ENCODE measurements at regions not wholly inside any gene's neighbourhood (a gene's known extent, or its start where the extent isn't known, plus 50 kb on each side); places are given as distances from the start of the nearest gene placed in this dataset.
"Not testable (repeated sequence)": the region's sequence is repeated elsewhere in the genome, so short reads cannot be mapped to it uniquely, and the experiment has no call there.

- DNase-seq (ENCODE audit: low spot score), result no peak
Measured at GRCh38 chr1:168826269-168826668, 97.3 kb upstream of the DPT start.

- DNase-seq (ENCODE audit: low spot score), result no peak
Measured at GRCh38 chr1:168827557-168827956, 98.6 kb upstream of the DPT start.

GRCh38 chr1:168829876-168830275 lies 100.9 kb upstream of the DPT start:
- no peak for DNase-seq (ENCODE audit: low spot score)

- DNase-seq (ENCODE audit: low spot score), result no peak
Measured at GRCh38 chr1:168830562-168830961, 101.6 kb upstream of the DPT start.

- no peak for DNase-seq (ENCODE audit: low spot score)
Measured at GRCh38 chr1:168832661-168833060, 103.7 kb upstream of the DPT start.

- no peak for DNase-seq (ENCODE audit: low spot score)
Measured at GRCh38 chr1:168833362-168833761, 104.4 kb upstream of the DPT start.

GRCh38 chr1:168833801-168834224 lies 104.8 kb upstream of the DPT start:
- DNase-seq (ENCODE audit: low spot score), result no peak

- DNase-seq (ENCODE audit: low spot score), result no peak
Measured at GRCh38 chr1:168834225-168834872, 105.3 kb upstream of the DPT start.

GRCh38 chr1:168835176-168835575 lies 106.2 kb upstream of the DPT start:
- DNase-seq (ENCODE audit: low spot score), result no peak

GRCh38 chr1:168835791-168836190 lies 106.8 kb upstream of the DPT start:
- no peak for DNase-seq (ENCODE audit: low spot score)

GRCh38 chr1:168836469-168836868 lies 107.5 kb upstream of the DPT start:
- no peak for DNase-seq (ENCODE audit: low spot score)

- not testable (repeated sequence) for DNase-seq (ENCODE audit: low spot score)
Measured at GRCh38 chr1:168837230-168837629, 108.2 kb upstream of the DPT start.

GRCh38 chr1:168842306-168842705 lies 113.3 kb upstream of the DPT start:
- DNase-seq (ENCODE audit: low spot score), result no peak

- DNase-seq (ENCODE audit: low spot score), result no peak
Measured at GRCh38 chr1:168842916-168843315, 113.9 kb upstream of the DPT start.

- DNase-seq (ENCODE audit: low spot score), result no peak
Measured at GRCh38 chr1:168843401-168843800, 114.4 kb upstream of the DPT start.

- DNase-seq (ENCODE audit: low spot score), result no peak
Measured at GRCh38 chr1:168843950-168844349, 114.9 kb upstream of the DPT start.

- DNase-seq (ENCODE audit: low spot score), result no peak
Measured at GRCh38 chr1:168845140-168845539, 116.1 kb upstream of the DPT start.

- DNase-seq (ENCODE audit: low spot score), result no peak
Measured at GRCh38 chr1:168848051-168848450, 119.0 kb upstream of the DPT start.

- DNase-seq (ENCODE audit: low spot score), result no peak
Measured at GRCh38 chr1:168861421-168862004, 132.5 kb upstream of the DPT start.

GRCh38 chr1:168863772-168864171 lies 134.8 kb upstream of the DPT start:
- DNase-seq (ENCODE audit: low spot score), result no peak

GRCh38 chr1:168864266-168864665 lies 135.3 kb upstream of the DPT start:
- no peak for DNase-seq (ENCODE audit: low spot score)

- no peak for DNase-seq (ENCODE audit: low spot score)
Measured at GRCh38 chr1:168865850-168866620, 137.0 kb upstream of the DPT start.

GRCh38 chr1:168867941-168868634 lies 139.1 kb upstream of the DPT start:
- DNase-seq (ENCODE audit: low spot score), result no peak

Measured in CD4-positive, alpha-beta T cell treated with Interleukin-15 for 4 hours (primary cell).